Erythroblast (primary cell): ENCODE measurements at regions not wholly inside any gene's neighbourhood (a gene's known extent, or its start where the extent isn't known, plus 50 kb on each side); places are given as distances from the start of the nearest gene placed in this dataset.

Experiments
- GATA1 ChIP-seq: IDR thresholded peaks from 2 replicates; pipeline ENCODE4 v1.6.1; 2011; ENCODE audit warnings: low read depth, mild to moderate bottlenecking, control low read depth, low read length, moderate library complexity
- POLR2A ChIP-seq: IDR thresholded peaks from 2 replicates; pipeline ENCODE4 v1.6.1; 2011; ENCODE audit warnings: mild to moderate bottlenecking, low read length

GRCh38 chr10:131426534-131426898 lies 115.0 kb upstream of the TCERG1L start:
- TF ChIP-seq POLR2A (no peak), GATA1 (no peak)
